ENCODE measurements at regions not wholly inside any gene's neighbourhood (a gene's known extent, or its start where the extent isn't known, plus 50 kb on each side); places are given as distances from the start of the nearest gene placed in this dataset.

DNA sequence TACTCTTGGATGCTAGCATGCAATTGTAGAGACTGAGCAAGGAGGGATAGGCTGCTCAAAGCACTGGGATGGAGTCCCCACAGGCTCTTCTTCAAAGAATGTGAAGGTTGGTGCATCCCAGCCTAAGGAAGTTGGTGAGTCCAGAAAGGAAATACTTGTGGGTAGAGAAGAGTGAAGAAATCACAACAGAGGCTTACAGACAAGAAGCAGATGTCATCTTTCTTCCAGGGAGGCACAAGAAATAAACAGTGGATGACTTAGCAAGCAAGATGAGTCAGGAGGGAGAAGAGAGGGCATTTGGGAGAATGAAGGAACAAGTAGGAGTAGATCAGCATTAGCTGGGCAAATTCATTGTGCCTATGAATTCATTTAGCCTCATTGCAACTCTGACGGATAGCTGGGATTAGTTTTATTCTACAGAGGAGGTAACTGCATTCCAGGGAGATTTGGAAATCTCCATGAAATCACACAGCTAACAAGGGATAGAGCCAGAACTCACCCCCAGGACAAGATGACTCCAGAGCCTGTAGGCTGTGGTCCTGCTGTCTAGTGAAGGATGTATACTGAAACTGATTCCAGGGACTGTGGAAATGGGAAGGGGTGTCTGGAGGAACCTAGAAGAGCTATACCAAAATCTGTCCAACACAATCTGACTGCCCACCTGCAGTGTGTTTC, 125.8 kb upstream of the SPTLC3 start:
- H3K9me3 ChIP-seq (ENCODE audit: insufficient read depth, low read length, severe bottlenecking) = no peaks in the 10 kb centered on the region

DNA sequence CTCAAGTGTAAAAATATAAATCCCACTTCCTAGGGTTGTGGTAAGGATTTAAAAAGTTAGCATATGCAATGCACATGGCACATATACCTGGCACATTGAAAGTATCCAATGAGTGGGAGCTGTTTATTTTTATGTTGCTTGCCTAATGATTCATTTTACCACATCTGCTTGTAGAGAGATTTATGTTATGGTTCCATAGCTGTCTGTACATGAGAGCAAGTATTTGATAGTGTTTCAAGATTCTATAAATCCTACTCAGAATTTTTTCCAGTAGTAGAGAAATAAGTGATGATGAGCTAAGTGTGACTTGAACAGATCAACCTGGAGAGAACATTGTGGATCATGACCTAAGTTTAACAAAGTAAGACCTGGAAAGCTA, 125.3 kb upstream of the SPTLC3 start:
- H4K20me1 ChIP-seq (ENCODE audit: insufficient read depth, low read length) = no peaks in the 10 kb centered on the region; the same call in 1 of the 2 replicates
- no peak for DNase-seq
- no peak for TF ChIP-seq EZH2 (IDR thresholded peaks at IDR 0.05; ENCODE audit: borderline replicate concordance, low read depth, low read length, severe bottlenecking)
- no peak for TF ChIP-seq CTCF (IDR thresholded peaks at IDR 0.05; ENCODE audit: borderline replicate concordance, extremely low read depth, low read length, poor library complexity, severe bottlenecking)
- no peaks in the 10 kb centered on the region for H3K4me1 ChIP-seq (ENCODE audit: insufficient read depth, low read length)
- H3K27ac ChIP-seq (ENCODE audit: low read length) = no peak overlapping the region
- H3K9ac ChIP-seq (ENCODE audit: low read depth, low read length) = no peak overlapping the region
- no peak for ATAC-seq (ENCODE audit: insufficient read depth, low read depth)
- H3K4me3 ChIP-seq (ENCODE audit: low read depth in 1 of 2, low read length in 2 of 2) = no peak overlapping the region
- H3K79me2 ChIP-seq (ENCODE audit: insufficient read depth, low read length) = no peaks in the 10 kb centered on the region
- no peaks in the 10 kb centered on the region for H3K9me3 ChIP-seq (ENCODE audit: insufficient read depth, low read length, severe bottlenecking)
- H3K4me2 ChIP-seq (ENCODE audit: insufficient read depth, low read length) = no peak overlapping the region
- H3K36me3 ChIP-seq (ENCODE audit: insufficient read depth, low read length) = no peaks in the 10 kb centered on the region
- peaks cover 15% of the 10 kb centered on the region for H3K27me3 ChIP-seq (ENCODE audit: insufficient read depth, low read length, poor library complexity)
- no peak overlapping the region for H2AFZ ChIP-seq (ENCODE audit: low read depth, low read length)

More for the DNA sequence above, 125.8 kb upstream of the SPTLC3 start:
- Histone ChIP-seq H3K9ac (ENCODE audit: low read depth, low read length) (no peak overlapping the region), H4K20me1 (ENCODE audit: insufficient read depth, low read length) (no peaks in the 10 kb centered on the region; the same call in 1 of the 2 replicates), H3K27ac (ENCODE audit: low read length) (no peak overlapping the region), H2AFZ (ENCODE audit: low read depth, low read length) (no peak overlapping the region), H3K79me2 (ENCODE audit: insufficient read depth, low read length) (no peaks in the 10 kb centered on the region), H3K36me3 (ENCODE audit: insufficient read depth, low read length) (no peaks in the 10 kb centered on the region), H3K4me1 (ENCODE audit: insufficient read depth, low read length) (no peaks in the 10 kb centered on the region), H3K4me3 (ENCODE audit: low read depth in 1 of 2, low read length in 2 of 2) (no peak overlapping the region), H3K27me3 (ENCODE audit: insufficient read depth, low read length, poor library complexity) (peaks cover 15% of the 10 kb centered on the region), H3K4me2 (ENCODE audit: insufficient read depth, low read length) (no peak overlapping the region)
- DNase-seq (no peak), ATAC-seq (ENCODE audit: insufficient read depth, low read depth) (no peak)
- TF ChIP-seq CTCF (IDR thresholded peaks at IDR 0.05; ENCODE audit: borderline replicate concordance, extremely low read depth, low read length, poor library complexity, severe bottlenecking) (no peak), EZH2 (IDR thresholded peaks at IDR 0.05; ENCODE audit: borderline replicate concordance, low read depth, low read length, severe bottlenecking) (no peak)

DNA sequence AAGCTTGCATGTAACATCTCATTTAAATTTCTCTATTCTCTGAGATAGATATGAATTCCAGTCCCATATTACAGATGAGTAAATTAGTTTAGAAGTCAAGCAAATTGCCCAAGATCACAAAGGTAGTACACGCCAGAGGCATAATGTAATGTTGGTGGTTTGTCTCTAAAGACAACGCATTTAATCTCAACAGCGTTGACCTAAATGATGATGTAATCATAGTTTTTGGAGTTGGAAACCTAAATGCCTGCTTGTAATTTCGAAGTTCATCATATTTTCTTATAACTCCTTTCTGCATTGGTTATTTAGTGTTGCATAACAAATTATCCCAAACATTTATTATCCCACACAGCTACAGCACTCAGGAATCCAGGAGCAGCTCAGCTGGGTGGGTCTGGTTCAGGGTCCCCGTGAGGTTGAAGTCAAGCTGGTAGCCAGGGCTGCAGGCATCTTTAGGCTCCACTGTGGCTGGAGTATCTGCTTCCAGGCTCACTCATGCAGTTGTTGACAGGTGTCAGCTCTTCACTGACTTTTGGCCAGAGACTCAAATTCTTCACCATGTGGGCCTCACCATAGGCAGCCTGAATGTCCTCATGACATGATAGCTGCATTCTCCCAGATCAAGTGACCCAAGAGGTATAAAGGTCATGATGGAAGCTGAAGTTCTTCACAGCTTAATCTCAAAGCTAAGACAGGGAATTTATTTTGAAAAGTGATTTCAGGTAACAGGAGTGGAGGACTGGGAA, 122.0 kb upstream of the SPTLC3 start:
- H3K27me3 ChIP-seq (ENCODE audit: insufficient read depth, low read length, poor library complexity) = peaks cover 16% of the 10 kb centered on the region
- H2AFZ ChIP-seq (ENCODE audit: low read depth, low read length) = no peak overlapping the region
- no peaks in the 10 kb centered on the region for H3K4me1 ChIP-seq (ENCODE audit: insufficient read depth, low read length)
- H3K9ac ChIP-seq (ENCODE audit: low read depth, low read length) = no peak overlapping the region
- ATAC-seq (ENCODE audit: insufficient read depth, low read depth) = no peak
- TF ChIP-seq EZH2 (IDR thresholded peaks at IDR 0.05; ENCODE audit: borderline replicate concordance, low read depth, low read length, severe bottlenecking) = no peak
- TF ChIP-seq CTCF (IDR thresholded peaks at IDR 0.05; ENCODE audit: borderline replicate concordance, extremely low read depth, low read length, poor library complexity, severe bottlenecking) = no peak
- no peak overlapping the region for H3K4me2 ChIP-seq (ENCODE audit: insufficient read depth, low read length)
- H3K4me3 ChIP-seq (ENCODE audit: low read depth in 1 of 2, low read length in 2 of 2) = no peak overlapping the region
- DNase-seq = no peak
- H3K27ac ChIP-seq (ENCODE audit: low read length) = no peak overlapping the region
- no peaks in the 10 kb centered on the region for H3K9me3 ChIP-seq (ENCODE audit: insufficient read depth, low read length, severe bottlenecking)
- H4K20me1 ChIP-seq (ENCODE audit: insufficient read depth, low read length) = no peaks in the 10 kb centered on the region; the same call in 1 of the 2 replicates
- H3K79me2 ChIP-seq (ENCODE audit: insufficient read depth, low read length) = no peaks in the 10 kb centered on the region
- H3K36me3 ChIP-seq (ENCODE audit: insufficient read depth, low read length) = no peaks in the 10 kb centered on the region
